ENCODE measurements at regions not wholly inside any gene's neighbourhood (a gene's known extent, or its start where the extent isn't known, plus 50 kb on each side); places are given as distances from the start of the nearest gene placed in this dataset.

- TF ChIP-seq CTCF (IDR thresholded peaks at IDR 0.05; ENCODE audit: insufficient read depth, low read depth, low read length): no peak
- no peak overlapping the region for H3K4me3 ChIP-seq (ENCODE audit: low read depth, low read length)
- DNase-seq (ENCODE audit: low read depth): no peak
These were observed 356.4 kb downstream of the ADCYAP1 start for GRCh38 chr18:1261054-1261453.

GRCh38 chr18:1267021-1267420 is 362.4 kb downstream of the ADCYAP1 start:
- DNase-seq (ENCODE audit: low read depth): no peak
- TF ChIP-seq CTCF (IDR thresholded peaks at IDR 0.05; ENCODE audit: insufficient read depth, low read depth, low read length): no peak
- H3K4me3 ChIP-seq (ENCODE audit: low read depth, low read length): no peak overlapping the region

- no peak overlapping the region for H3K4me3 ChIP-seq (ENCODE audit: low read depth, low read length)
- no peak for DNase-seq (ENCODE audit: low read depth)
- TF ChIP-seq CTCF (IDR thresholded peaks at IDR 0.05; ENCODE audit: insufficient read depth, low read depth, low read length): no peak
These were observed 365.4 kb downstream of the ADCYAP1 start for GRCh38 chr18:1270081-1270480.

- TF ChIP-seq CTCF (IDR thresholded peaks at IDR 0.05; ENCODE audit: insufficient read depth, low read depth, low read length): no peak
- no peak overlapping the region for H3K4me3 ChIP-seq (ENCODE audit: low read depth, low read length)
- DNase-seq (ENCODE audit: low read depth): no peak
These were observed 368.8 kb downstream of the ADCYAP1 start for GRCh38 chr18:1273469-1273868.

GRCh38 chr18:1292167-1292566 is 387.5 kb downstream of the ADCYAP1 start:
- no peak for DNase-seq (ENCODE audit: low read depth)
- no peak overlapping the region for H3K4me3 ChIP-seq (ENCODE audit: low read depth, low read length)
- TF ChIP-seq CTCF (IDR thresholded peaks at IDR 0.05; ENCODE audit: insufficient read depth, low read depth, low read length): no peak

GRCh38 chr18:1294229-1294628 is 389.6 kb downstream of the ADCYAP1 start:
- no peak for DNase-seq (ENCODE audit: low read depth)
- no peak for TF ChIP-seq CTCF (IDR thresholded peaks at IDR 0.05; ENCODE audit: insufficient read depth, low read depth, low read length)
- H3K4me3 ChIP-seq (ENCODE audit: low read depth, low read length): no peak overlapping the region

- no peak for TF ChIP-seq CTCF (IDR thresholded peaks at IDR 0.05; ENCODE audit: insufficient read depth, low read depth, low read length)
- no peak overlapping the region for H3K4me3 ChIP-seq (ENCODE audit: low read depth, low read length)
- DNase-seq (ENCODE audit: low read depth): peak; percentile 31
These were observed 391.6 kb downstream of the ADCYAP1 start for GRCh38 chr18:1296237-1296636.

Data from fibroblast of villous mesenchyme (primary cell).